Progenitor cell of endocrine pancreas (in vitro differentiated cells): ENCODE measurements at regions not wholly inside any gene's neighbourhood (a gene's known extent, or its start where the extent isn't known, plus 50 kb on each side); places are given as distances from the start of the nearest gene placed in this dataset.
"Not testable (repeated sequence)": the region's sequence is repeated elsewhere in the genome, so short reads cannot be mapped to it uniquely, and the experiment has no call there.

Source experiments
- DNase-seq: peaks from one replicate; pipeline ENCODE4 v3.0.0; 2021; ENCODE audit warnings: low spot score; ENCODE audit not compliant: unreplicated experiment
- H3K27ac Mint-ChIP-seq: 2 replicates; pipeline ENCODE4 v1.8.0; 2021; ENCODE audit warnings: mild to moderate bottlenecking, moderate library complexity, mixed read lengths
- H3K27me3 Mint-ChIP-seq: 2 replicates; pipeline ENCODE4 v1.8.0; 2021; ENCODE audit warnings: mixed read lengths
- H3K36me3 Mint-ChIP-seq: 2 replicates; pipeline ENCODE4 v1.8.0; 2022; ENCODE audit warnings: mixed read lengths; ENCODE audit not compliant: insufficient read depth
- H3K4me1 Mint-ChIP-seq: 2 replicates; pipeline ENCODE4 v1.8.0; 2021; ENCODE audit warnings: low read depth, mixed read lengths
- H3K4me3 Mint-ChIP-seq: 2 replicates; pipeline ENCODE4 v1.8.0; 2021; ENCODE audit warnings: low read depth, mild to moderate bottlenecking, moderate library complexity, mixed read lengths
- H3K9me3 Mint-ChIP-seq: 2 replicates; pipeline ENCODE4 v1.8.0; 2021; ENCODE audit warnings: low read depth, mixed read lengths
- CTCF ChIP-seq: fragments of 200-600 bp; sonication (generic); IDR thresholded peaks from one replicate; pipeline ENCODE4 v1.5.0; 2021; ENCODE audit warnings: antibody characterized with exemption, mild to moderate bottlenecking; ENCODE audit not compliant: unreplicated experiment

- H3K27ac Mint-ChIP-seq: no peak overlapping the region
- H3K27me3 Mint-ChIP-seq: no peaks in the 10 kb centered on the region
- H3K9me3 Mint-ChIP-seq: peaks cover 7% of the 10 kb centered on the region
- no peaks in the 10 kb centered on the region for H3K36me3 Mint-ChIP-seq
- no peaks in the 10 kb centered on the region for H3K4me1 Mint-ChIP-seq
- no peak for DNase-seq
- TF ChIP-seq CTCF: no peak
- H3K4me3 Mint-ChIP-seq: no peak overlapping the region
Measured at GRCh38 chr17:53472586-53472985, 350.1 kb upstream of the KIF2B start.

- no peak for DNase-seq
- H3K27me3 Mint-ChIP-seq: peaks cover 3% of the 10 kb centered on the region
- H3K36me3 Mint-ChIP-seq: no peaks in the 10 kb centered on the region
- H3K27ac Mint-ChIP-seq: no peak overlapping the region
- no peak for TF ChIP-seq CTCF
- H3K4me3 Mint-ChIP-seq: no peak overlapping the region
- no peaks in the 10 kb centered on the region for H3K4me1 Mint-ChIP-seq
- H3K9me3 Mint-ChIP-seq: peaks cover 7% of the 10 kb centered on the region
Measured at GRCh38 chr17:53471514-53471913, 351.2 kb upstream of the KIF2B start.

- no peak for DNase-seq
- TF ChIP-seq CTCF: no peak
- Mint-ChIP-seq H3K27ac (no peak overlapping the region), H3K27me3 (peaks cover 12% of the 10 kb centered on the region), H3K36me3 (no peaks in the 10 kb centered on the region), H3K4me1 (no peaks in the 10 kb centered on the region), H3K4me3 (no peak overlapping the region), H3K9me3 (peaks cover 7% of the 10 kb centered on the region)
Measured at GRCh38 chr17:53470626-53471025, 352.1 kb upstream of the KIF2B start.

GRCh38 chr17:53466733-53467132, 356.0 kb upstream of the KIF2B start:
- TF ChIP-seq CTCF: no peak
- H3K4me3 Mint-ChIP-seq: no peak overlapping the region
- peaks cover 3% of the 10 kb centered on the region for H3K4me1 Mint-ChIP-seq
- peaks cover 22% of the 10 kb centered on the region for H3K27me3 Mint-ChIP-seq
- H3K36me3 Mint-ChIP-seq: no peaks in the 10 kb centered on the region
- no peak for DNase-seq
- peaks cover 7% of the 10 kb centered on the region for H3K9me3 Mint-ChIP-seq
- H3K27ac Mint-ChIP-seq: no peak overlapping the region

GRCh38 chr17:53464396-53464795, 358.3 kb upstream of the KIF2B start:
- H3K27me3 Mint-ChIP-seq: peaks cover 27% of the 10 kb centered on the region
- H3K27ac Mint-ChIP-seq, DNase-seq, H3K4me3 Mint-ChIP-seq, H3K4me1 Mint-ChIP-seq, H3K36me3 Mint-ChIP-seq: not testable (repeated sequence)
- H3K9me3 Mint-ChIP-seq: peaks cover 13% of the 10 kb centered on the region

GRCh38 chr17:53463363-53463762, 359.4 kb upstream of the KIF2B start:
- no peak overlapping the region for H3K27ac Mint-ChIP-seq
- H3K27me3 Mint-ChIP-seq: peaks cover 27% of the 10 kb centered on the region
- peaks cover 2% of the 10 kb centered on the region for H3K36me3 Mint-ChIP-seq
- no peak for TF ChIP-seq CTCF
- DNase-seq: no peak
- peaks cover 16% of the 10 kb centered on the region for H3K9me3 Mint-ChIP-seq
- peaks cover 3% of the 10 kb centered on the region for H3K4me1 Mint-ChIP-seq
- no peak overlapping the region for H3K4me3 Mint-ChIP-seq
